ENCODE measurements at regions not wholly inside any gene's neighbourhood (a gene's known extent, or its start where the extent isn't known, plus 50 kb on each side); places are given as distances from the start of the nearest gene placed in this dataset.

DNA sequence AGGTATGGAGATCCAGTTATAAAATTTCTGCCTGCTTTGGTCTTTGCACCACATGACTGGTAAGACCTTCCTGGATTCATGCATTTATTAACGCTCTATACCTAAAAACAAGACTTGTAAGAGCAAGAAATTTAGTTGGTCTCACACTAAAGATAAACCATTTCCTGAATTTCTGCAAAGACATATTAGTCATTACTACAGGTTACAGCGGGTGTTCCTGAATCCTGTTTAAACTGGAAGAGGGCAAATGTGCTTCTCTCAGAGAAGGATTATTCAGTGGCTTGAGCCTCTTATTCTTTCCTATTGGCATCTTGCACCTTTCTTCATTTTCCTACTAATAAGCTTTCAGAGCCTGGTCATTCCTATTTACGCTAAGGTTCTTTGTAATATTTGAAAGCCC, 397.6 kb upstream of the TENM3 start:
- Mint-ChIP-seq H3K9me3 (ENCODE audit: unreplicated experiment) (no peaks in the 10 kb centered on the region), H3K36me3 (ENCODE audit: insufficient read depth, unreplicated experiment) (no peaks in the 10 kb centered on the region), H3K27me3 (ENCODE audit: insufficient read depth, unreplicated experiment) (peaks cover 7% of the 10 kb centered on the region), H3K4me1 (ENCODE audit: low read depth, unreplicated experiment) (no peaks in the 10 kb centered on the region), H3K4me3 (ENCODE audit: unreplicated experiment) (no peak overlapping the region), H3K27ac (ENCODE audit: unreplicated experiment) (no peak overlapping the region)
- no peaks in the 10 kb centered on the region for H3K9me3 ChIP-seq
- no peaks in the 10 kb centered on the region for H3K4me1 ChIP-seq
- no TSS peak for BruUV-seq (replicated peaks)
- POLR2A ChIA-PET: no interaction called here
- CTCF ChIA-PET: no interaction called here
- TF ChIP-seq, protein P1, sequence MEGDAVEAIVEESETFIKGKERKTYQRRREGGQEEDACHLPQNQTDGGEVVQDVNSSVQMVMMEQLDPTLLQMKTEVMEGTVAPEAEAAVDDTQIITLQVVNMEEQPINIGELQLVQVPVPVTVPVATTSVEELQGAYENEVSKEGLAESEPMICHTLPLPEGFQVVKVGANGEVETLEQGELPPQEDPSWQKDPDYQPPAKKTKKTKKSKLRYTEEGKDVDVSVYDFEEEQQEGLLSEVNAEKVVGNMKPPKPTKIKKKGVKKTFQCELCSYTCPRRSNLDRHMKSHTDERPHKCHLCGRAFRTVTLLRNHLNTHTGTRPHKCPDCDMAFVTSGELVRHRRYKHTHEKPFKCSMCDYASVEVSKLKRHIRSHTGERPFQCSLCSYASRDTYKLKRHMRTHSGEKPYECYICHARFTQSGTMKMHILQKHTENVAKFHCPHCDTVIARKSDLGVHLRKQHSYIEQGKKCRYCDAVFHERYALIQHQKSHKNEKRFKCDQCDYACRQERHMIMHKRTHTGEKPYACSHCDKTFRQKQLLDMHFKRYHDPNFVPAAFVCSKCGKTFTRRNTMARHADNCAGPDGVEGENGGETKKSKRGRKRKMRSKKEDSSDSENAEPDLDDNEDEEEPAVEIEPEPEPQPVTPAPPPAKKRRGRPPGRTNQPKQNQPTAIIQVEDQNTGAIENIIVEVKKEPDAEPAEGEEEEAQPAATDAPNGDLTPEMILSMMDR (IDR thresholded peaks at IDR 0.05; ENCODE audit: insufficient read depth in 1 of 2, low read depth in 1 of 2, low read length in 1 of 2, severe bottlenecking in 1 of 2, unreplicated experiment in 1 of 2): no peak
- H3K36me3 ChIP-seq (ENCODE audit: control insufficient read depth, insufficient read depth, low read length): no peaks in the 10 kb centered on the region
- no peaks in the 10 kb centered on the region for H3K27me3 ChIP-seq (replicated peaks; ENCODE audit: control insufficient read depth, insufficient read depth, low read length)
- intact Hi-C loops (cut with micrococcal nuclease; ENCODE audit: unreplicated experiment): no loop called here
- no peak for DNase-seq
- no peak overlapping the region for H3K4me3 ChIP-seq (ENCODE audit: low read depth, low read length)

DNA sequence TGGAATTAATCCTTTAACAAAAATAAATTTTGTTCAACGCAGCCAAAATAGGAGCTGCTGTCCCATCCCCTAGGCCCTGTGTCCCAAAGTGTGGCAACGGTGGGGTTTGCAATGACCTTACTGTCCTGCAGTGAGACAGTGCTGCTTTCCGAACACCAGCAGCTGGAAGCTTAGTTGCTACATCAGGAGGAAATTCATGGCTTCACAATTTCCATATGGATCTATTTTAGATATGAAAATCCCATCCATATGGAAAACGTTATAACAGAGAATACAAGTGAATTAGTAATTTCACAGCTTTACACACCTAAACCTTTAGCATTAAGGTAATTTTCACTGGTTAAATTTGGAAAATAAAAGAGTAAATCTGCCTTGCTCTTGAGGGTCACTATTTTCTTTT, 396.3 kb upstream of the TENM3 start:
- no peaks in the 10 kb centered on the region for H3K36me3 ChIP-seq (ENCODE audit: control insufficient read depth, insufficient read depth, low read length)
- intact Hi-C loops (cut with micrococcal nuclease; ENCODE audit: unreplicated experiment): no loop called here
- POLR2A ChIA-PET: no interaction called here
- DNase-seq: no peak
- H3K9me3 Mint-ChIP-seq (ENCODE audit: unreplicated experiment): no peaks in the 10 kb centered on the region
- no peaks in the 10 kb centered on the region for H3K36me3 Mint-ChIP-seq (ENCODE audit: insufficient read depth, unreplicated experiment)
- no peak overlapping the region for H3K27ac Mint-ChIP-seq (ENCODE audit: unreplicated experiment)
- no peaks in the 10 kb centered on the region for H3K27me3 ChIP-seq (replicated peaks; ENCODE audit: control insufficient read depth, insufficient read depth, low read length)
- no peak overlapping the region for H3K4me3 Mint-ChIP-seq (ENCODE audit: unreplicated experiment)
- BruUV-seq (replicated peaks): no TSS peak
- TF ChIP-seq, protein P1 (IDR thresholded peaks at IDR 0.05; ENCODE audit: insufficient read depth in 1 of 2, low read depth in 1 of 2, low read length in 1 of 2, severe bottlenecking in 1 of 2, unreplicated experiment in 1 of 2): no peak
- peaks cover 18% of the 10 kb centered on the region for H3K27me3 Mint-ChIP-seq (ENCODE audit: insufficient read depth, unreplicated experiment)
- CTCF ChIA-PET: no interaction called here
- H3K4me1 ChIP-seq: no peaks in the 10 kb centered on the region
- H3K4me3 ChIP-seq (ENCODE audit: low read depth, low read length): no peak overlapping the region
- no peaks in the 10 kb centered on the region for H3K9me3 ChIP-seq
- no peaks in the 10 kb centered on the region for H3K4me1 Mint-ChIP-seq (ENCODE audit: low read depth, unreplicated experiment)

DNA sequence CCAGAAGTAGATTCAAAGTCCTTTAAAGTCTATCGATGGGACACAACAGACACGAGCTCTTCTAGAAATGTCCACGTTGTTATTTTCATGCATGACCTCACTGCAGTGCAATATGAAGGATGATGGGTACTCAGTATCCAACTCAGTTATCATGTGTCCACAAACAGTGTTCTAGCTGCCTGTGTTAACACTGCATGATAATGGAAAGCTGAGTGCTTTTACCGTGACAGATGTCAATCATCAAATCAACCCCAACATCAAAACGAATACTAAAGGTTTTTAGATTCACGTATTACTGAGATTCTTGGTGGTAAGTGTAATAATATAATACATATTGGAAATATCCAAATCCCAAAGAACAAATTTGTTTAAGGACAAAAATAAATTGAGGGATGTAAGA, 394.8 kb upstream of the TENM3 start:
- Mint-ChIP-seq H3K27ac (ENCODE audit: unreplicated experiment) (no peak overlapping the region), H3K4me3 (ENCODE audit: unreplicated experiment) (no peak overlapping the region), H3K4me1 (ENCODE audit: low read depth, unreplicated experiment) (no peaks in the 10 kb centered on the region), H3K36me3 (ENCODE audit: insufficient read depth, unreplicated experiment) (no peaks in the 10 kb centered on the region), H3K27me3 (ENCODE audit: insufficient read depth, unreplicated experiment) (peaks cover 18% of the 10 kb centered on the region), H3K9me3 (ENCODE audit: unreplicated experiment) (no peaks in the 10 kb centered on the region)
- no TSS peak for BruUV-seq (replicated peaks)
- H3K36me3 ChIP-seq (ENCODE audit: control insufficient read depth, insufficient read depth, low read length): no peaks in the 10 kb centered on the region
- TF ChIP-seq, protein P1 (IDR thresholded peaks at IDR 0.05; ENCODE audit: insufficient read depth in 1 of 2, low read depth in 1 of 2, low read length in 1 of 2, severe bottlenecking in 1 of 2, unreplicated experiment in 1 of 2): no peak
- intact Hi-C loops (cut with micrococcal nuclease; ENCODE audit: unreplicated experiment): no loop called here
- H3K27me3 ChIP-seq (replicated peaks; ENCODE audit: control insufficient read depth, insufficient read depth, low read length): no peaks in the 10 kb centered on the region
- no peak overlapping the region for H3K4me3 ChIP-seq (ENCODE audit: low read depth, low read length)
- no peak for DNase-seq
- no peaks in the 10 kb centered on the region for H3K4me1 ChIP-seq
- no peaks in the 10 kb centered on the region for H3K9me3 ChIP-seq
- ChIA-PET CTCF (no interaction called here), POLR2A (no interaction called here)

Data from Caco-2 (cell line).